NB4 (cell line): ENCODE measurements at regions not wholly inside any gene's neighbourhood (a gene's known extent, or its start where the extent isn't known, plus 50 kb on each side); places are given as distances from the start of the nearest gene placed in this dataset.

Experiments used
- MYC ChIP-seq: IDR thresholded peaks from 2 replicates; pipeline ENCODE4 v1.6.1; 2011; ENCODE audit warnings: low read depth, low read length
- POLR2A ChIP-seq: IDR thresholded peaks from 2 replicates; pipeline ENCODE4 v1.6.1; 2011; ENCODE audit warnings: mild to moderate bottlenecking; ENCODE audit not compliant: insufficient read length; ENCODE audit errors: extremely low read depth
- TF ChIP-seq, protein P1 (sequence below): IDR thresholded peaks from one replicate; pipeline ENCODE4 v1.5.1; 2012; ENCODE audit warnings: low read depth, low read length
- TF ChIP-seq, protein P2 (sequence below): IDR thresholded peaks from 2 replicates; pipeline ENCODE4 v1.6.1; 2011; ENCODE audit warnings: low read depth, low read length

DNA sequence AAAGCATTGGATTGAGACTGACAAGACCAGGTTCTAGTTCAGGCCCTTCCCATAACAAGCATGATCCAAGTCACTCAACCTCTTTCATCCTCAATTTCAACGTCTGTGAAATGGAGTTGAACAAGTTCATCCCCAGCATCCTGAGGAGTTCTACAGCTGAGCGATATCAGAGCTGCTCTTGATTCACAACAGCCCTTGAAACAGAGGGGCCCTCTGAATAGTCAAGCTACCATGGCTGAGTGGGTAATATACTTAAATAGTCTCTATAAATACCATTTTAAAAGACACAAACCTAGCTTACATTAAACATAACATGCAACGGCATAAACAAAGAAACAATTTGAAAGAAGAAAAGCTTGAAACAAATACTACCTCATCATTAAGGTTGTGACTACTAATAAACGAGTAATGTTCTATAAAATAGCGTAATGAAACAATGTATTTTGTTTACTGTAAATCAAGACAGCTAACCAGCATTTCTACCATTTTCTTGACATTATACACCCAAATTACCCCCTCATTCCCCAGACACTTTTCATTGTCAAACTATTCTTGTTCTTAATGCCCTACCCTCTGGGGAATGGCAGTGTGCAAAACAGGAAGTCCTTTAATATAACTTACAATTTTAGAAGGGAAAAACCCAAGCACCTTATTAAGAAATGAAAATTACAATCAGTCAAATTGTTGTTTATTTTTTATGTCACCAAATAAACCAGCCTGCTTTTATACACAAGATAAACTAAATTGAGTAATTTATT lies 202.3 kb downstream of the PARM1 start:
- TF ChIP-seq, protein P1, sequence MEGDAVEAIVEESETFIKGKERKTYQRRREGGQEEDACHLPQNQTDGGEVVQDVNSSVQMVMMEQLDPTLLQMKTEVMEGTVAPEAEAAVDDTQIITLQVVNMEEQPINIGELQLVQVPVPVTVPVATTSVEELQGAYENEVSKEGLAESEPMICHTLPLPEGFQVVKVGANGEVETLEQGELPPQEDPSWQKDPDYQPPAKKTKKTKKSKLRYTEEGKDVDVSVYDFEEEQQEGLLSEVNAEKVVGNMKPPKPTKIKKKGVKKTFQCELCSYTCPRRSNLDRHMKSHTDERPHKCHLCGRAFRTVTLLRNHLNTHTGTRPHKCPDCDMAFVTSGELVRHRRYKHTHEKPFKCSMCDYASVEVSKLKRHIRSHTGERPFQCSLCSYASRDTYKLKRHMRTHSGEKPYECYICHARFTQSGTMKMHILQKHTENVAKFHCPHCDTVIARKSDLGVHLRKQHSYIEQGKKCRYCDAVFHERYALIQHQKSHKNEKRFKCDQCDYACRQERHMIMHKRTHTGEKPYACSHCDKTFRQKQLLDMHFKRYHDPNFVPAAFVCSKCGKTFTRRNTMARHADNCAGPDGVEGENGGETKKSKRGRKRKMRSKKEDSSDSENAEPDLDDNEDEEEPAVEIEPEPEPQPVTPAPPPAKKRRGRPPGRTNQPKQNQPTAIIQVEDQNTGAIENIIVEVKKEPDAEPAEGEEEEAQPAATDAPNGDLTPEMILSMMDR, result no peak
- TF ChIP-seq POLR2A, result no peak
- TF ChIP-seq MYC, result no peak
- TF ChIP-seq, protein P2, sequence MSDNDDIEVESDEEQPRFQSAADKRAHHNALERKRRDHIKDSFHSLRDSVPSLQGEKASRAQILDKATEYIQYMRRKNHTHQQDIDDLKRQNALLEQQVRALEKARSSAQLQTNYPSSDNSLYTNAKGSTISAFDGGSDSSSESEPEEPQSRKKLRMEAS, result no peak
